Mesenchymal stem cell (in vitro differentiated cells and primary cell): ENCODE measurements at regions not wholly inside any gene's neighbourhood (a gene's known extent, or its start where the extent isn't known, plus 50 kb on each side); places are given as distances from the start of the nearest gene placed in this dataset.

Experiments
- DNase-seq: peaks from one replicate; pipeline ENCODE4 v3.0.0-alpha.2; 2013
- H2AFZ ChIP-seq: one replicate; pipeline ENCODE4 v1.6.1; 2013; ENCODE audit warnings: low read depth, mild to moderate bottlenecking, control low read depth, inconsistent platforms, low read length, moderate library complexity
- H2AK5ac ChIP-seq: 2 replicates; pipeline ENCODE4 v1.6.1; 2013; ENCODE audit warnings: low read length, moderate library complexity, mild to moderate bottlenecking, inconsistent platforms; ENCODE audit not compliant: severe bottlenecking
- H2BK120ac ChIP-seq: one replicate; pipeline ENCODE4 v1.6.1; 2013; ENCODE audit warnings: low read depth, mild to moderate bottlenecking, inconsistent platforms, low read length, moderate library complexity
- H2BK12ac ChIP-seq, 2 experiments: one replicate each; pipeline ENCODE4 v1.6.1; 2013; ENCODE audit warnings: inconsistent platforms in 2 of 2, low read length in 2 of 2, mild to moderate bottlenecking in 2 of 2, moderate library complexity in 2 of 2, control low read depth in 1 of 2
- H2BK15ac ChIP-seq: one replicate; pipeline ENCODE4 v1.6.1; 2013; ENCODE audit warnings: mild to moderate bottlenecking, low read depth, inconsistent platforms; ENCODE audit not compliant: poor library complexity, severe bottlenecking
- H2BK5ac ChIP-seq: 2 replicates; pipeline ENCODE4 v1.6.1; 2013; ENCODE audit warnings: low read depth, mild to moderate bottlenecking, low read length, control low read depth, inconsistent platforms; ENCODE audit not compliant: poor library complexity, severe bottlenecking
- H3K14ac ChIP-seq, 2 experiments: one replicate each; pipeline ENCODE4 v1.6.1; 2013; ENCODE audit warnings: inconsistent platforms in 2 of 2, low read length in 2 of 2, control low read depth in 1 of 2, mild to moderate bottlenecking in 1 of 2, moderate library complexity in 1 of 2
- H3K18ac ChIP-seq, 2 experiments: one replicate each; pipeline ENCODE4 v1.6.1; 2013; ENCODE audit warnings: inconsistent platforms in 2 of 2, low read length in 2 of 2, control low read depth in 1 of 2, low read depth in 1 of 2, mild to moderate bottlenecking in 1 of 2
- H3K23ac ChIP-seq, 2 experiments: one replicate each; pipeline ENCODE4 v1.6.1; 2013; ENCODE audit warnings: inconsistent platforms in 2 of 2, low read length in 2 of 2, mild to moderate bottlenecking in 2 of 2, moderate library complexity in 2 of 2, control low read depth in 1 of 2
- H3K27ac ChIP-seq: 2 replicates; pipeline ENCODE4 v1.5.1; 2013; ENCODE audit warnings: mild to moderate bottlenecking, moderate library complexity, low read length, control low read depth, inconsistent platforms; ENCODE audit not compliant: poor library complexity, severe bottlenecking
- H3K27me3 ChIP-seq, 2 experiments: 2 replicates each; pipeline versions ENCODE4 v1.6.1 to v1.7.0; 2013; ENCODE audit warnings: low read length in 2 of 2, mild to moderate bottlenecking in 2 of 2, moderate library complexity in 2 of 2, control low read depth in 1 of 2, inconsistent platforms in 1 of 2; ENCODE audit not compliant: control insufficient read depth in 1 of 2, insufficient read depth in 1 of 2
- H3K36me3 ChIP-seq, 2 experiments: 2 replicates each; pipeline versions ENCODE4 v1.6.1 to v1.7.0; 2013; ENCODE audit warnings: low read length in 2 of 2, control low read depth in 1 of 2, inconsistent platforms in 1 of 2, low read depth in 1 of 2, mild to moderate bottlenecking in 1 of 2; ENCODE audit not compliant: insufficient read depth in 2 of 2, control insufficient read depth in 1 of 2
- H3K4ac ChIP-seq, 2 experiments: one replicate each; pipeline ENCODE4 v1.6.1; 2013; ENCODE audit warnings: inconsistent platforms in 2 of 2, low read length in 2 of 2, mild to moderate bottlenecking in 2 of 2, moderate library complexity in 2 of 2, control low read depth in 1 of 2, low read depth in 1 of 2
- H3K4me1 ChIP-seq: 2 replicates; pipeline ENCODE4 v1.6.1; 2013; ENCODE audit warnings: low read depth, low read length, control low read depth; ENCODE audit not compliant: control insufficient read depth, insufficient read depth
- H3K4me2 ChIP-seq: 2 replicates; pipeline ENCODE4 v1.6.1; 2013; ENCODE audit warnings: low read length, mild to moderate bottlenecking, inconsistent platforms; ENCODE audit not compliant: poor library complexity, severe bottlenecking
- H3K4me3 ChIP-seq, 2 experiments: 2 replicates each; pipeline versions ENCODE4 v1.5.1 to v1.7.0; 2013; ENCODE audit warnings: low read length in 2 of 2, mild to moderate bottlenecking in 2 of 2, control low read depth in 1 of 2, low read depth in 1 of 2; ENCODE audit not compliant: insufficient read depth in 1 of 2
- H3K79me1 ChIP-seq: replicated peaks from 2 replicates; pipeline ENCODE4 v1.6.1; 2013; ENCODE audit warnings: mild to moderate bottlenecking, control low read depth, low read length, inconsistent platforms; ENCODE audit not compliant: poor library complexity, severe bottlenecking
- H3K9ac ChIP-seq: 2 replicates; pipeline ENCODE4 v1.7.0; 2013; ENCODE audit warnings: mild to moderate bottlenecking, low read length, moderate library complexity
- H3K9me3 ChIP-seq: 2 replicates; pipeline ENCODE4 v1.7.0; 2013; ENCODE audit warnings: mild to moderate bottlenecking, low read length; ENCODE audit not compliant: control insufficient read depth
- H4K8ac ChIP-seq: one replicate; pipeline ENCODE4 v1.6.1; 2013; ENCODE audit warnings: inconsistent platforms, mild to moderate bottlenecking, low read length, moderate library complexity
- H4K91ac ChIP-seq: one replicate; pipeline ENCODE4 v1.6.1; 2013; ENCODE audit warnings: mild to moderate bottlenecking, low read length, inconsistent platforms
- WGBS: methylation state at CpG from one replicate; pipeline ENCODE4 v1.1.7; 2013; ENCODE audit warnings: mixed read lengths; 5-methylcytosine and 5-hydroxymethylcytosine counted together

DNA sequence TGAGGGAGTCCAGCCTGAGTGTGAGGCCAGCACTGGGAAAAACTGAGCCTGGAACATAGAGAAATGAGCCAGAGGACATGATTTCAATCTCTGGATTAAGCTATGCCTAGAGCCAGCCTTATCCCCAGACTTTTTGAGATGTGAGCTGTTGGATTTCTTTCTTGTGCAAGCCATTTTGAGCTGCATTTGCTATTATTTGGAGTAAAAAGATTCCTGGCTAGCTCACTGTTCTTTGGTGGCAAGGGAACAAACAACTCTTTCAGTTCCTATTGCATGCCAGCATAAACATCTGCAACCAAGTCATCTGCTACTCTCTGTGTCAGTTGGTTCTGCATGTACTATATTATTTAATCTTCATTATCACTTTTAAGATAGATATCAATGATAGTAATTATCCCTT lies 70.1 kb upstream of the MAN2A1 start:
- no peak for DNase-seq
- Histone ChIP-seq H3K27me3 (peaks cover 10 to 13% of the 10 kb centered on the region in 2 experiments), H2AK5ac (no peak overlapping the region), H3K14ac (peak overlapping the region in 1 of 2 experiments; percentile 15), H3K9ac (no peak overlapping the region), H3K4me3 (no peak overlapping the region), H3K4me2 (no peak overlapping the region), H3K4me1 (no peaks in the 10 kb centered on the region), H3K27ac (no peak overlapping the region), H2BK120ac (no peak overlapping the region), H2BK15ac (no peak overlapping the region), H3K4ac (no peak overlapping the region), H2BK5ac (no peak overlapping the region), H2AFZ (no peak overlapping the region), H4K91ac (no peak overlapping the region), H3K36me3 (no peaks in the 10 kb centered on the region), H3K79me1 (no peaks in the 10 kb centered on the region), H3K9me3 (no peaks in the 10 kb centered on the region), H3K23ac (no peak overlapping the region), H2BK12ac (no peak overlapping the region), H4K8ac (no peak overlapping the region), H3K18ac (no peak overlapping the region)

DNA sequence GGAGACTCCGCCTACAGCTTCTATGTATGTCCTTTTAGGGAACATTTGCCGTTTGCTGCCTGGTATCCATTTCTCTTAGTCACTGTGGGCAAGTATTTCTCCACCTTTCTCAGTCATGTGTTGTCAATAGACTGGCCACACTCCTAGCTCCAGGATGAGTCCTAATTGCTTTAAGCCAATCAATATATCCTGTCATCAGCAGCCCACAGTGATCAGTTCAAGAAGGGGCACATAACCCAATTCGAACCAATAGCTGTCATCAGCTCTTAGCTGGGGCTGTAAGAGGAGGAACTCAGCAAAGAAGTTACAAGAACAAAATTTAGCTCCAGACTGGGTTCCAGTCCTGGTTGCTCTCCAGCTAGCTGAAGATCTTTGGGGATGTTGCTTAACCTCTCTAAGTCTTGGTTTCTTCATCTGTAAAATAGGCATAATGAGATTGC lies 70.7 kb upstream of the MAN2A1 start:
- Histone ChIP-seq H3K27me3 (peaks cover 10 to 13% of the 10 kb centered on the region in 2 experiments), H3K4me1 (no peaks in the 10 kb centered on the region), H3K9ac (no peak overlapping the region), H2BK120ac (no peak overlapping the region), H4K8ac (no peak overlapping the region), H3K18ac (no peak overlapping the region), H3K36me3 (no peaks in the 10 kb centered on the region), H3K79me1 (no peaks in the 10 kb centered on the region), H2BK15ac (no peak overlapping the region), H2BK5ac (no peak overlapping the region), H4K91ac (no peak overlapping the region), H3K9me3 (no peaks in the 10 kb centered on the region), H3K4ac (no peak overlapping the region), H2BK12ac (no peak overlapping the region), H2AK5ac (no peak overlapping the region), H3K27ac (no peak overlapping the region), H3K14ac (no peak overlapping the region), H3K4me3 (no peak overlapping the region), H2AFZ (no peak overlapping the region), H3K23ac (no peak overlapping the region), H3K4me2 (no peak overlapping the region)
- DNase-seq = no peak
- WGBS = 79% methylated on average over 3 of the region's 3 CpGs

DNA sequence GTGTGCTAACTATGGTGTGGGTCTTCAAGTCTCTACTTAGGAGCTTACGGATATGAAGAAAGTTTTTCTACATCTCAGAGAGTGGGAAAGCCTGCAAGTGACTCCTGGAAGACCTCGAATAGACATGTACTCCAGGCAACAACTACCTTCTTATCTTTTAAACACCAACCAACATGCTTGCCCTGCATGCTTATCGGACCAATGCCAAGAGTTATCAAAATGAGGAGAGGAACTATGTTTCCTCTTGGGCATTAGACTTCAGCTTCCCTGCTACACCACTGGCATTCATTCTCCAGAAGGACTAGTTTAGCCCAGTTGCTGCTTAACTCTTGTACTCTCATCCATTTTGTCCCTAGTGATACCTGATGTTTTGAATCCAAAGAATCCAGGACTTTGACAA lies 74.7 kb upstream of the MAN2A1 start:
- 100% methylated on average over 2 of the region's 3 CpGs for WGBS
- Histone ChIP-seq H2BK5ac (no peak overlapping the region), H3K9me3 (no peaks in the 10 kb centered on the region), H3K4ac (no peak overlapping the region), H3K4me1 (no peaks in the 10 kb centered on the region), H2AFZ (no peak overlapping the region), H2BK15ac (no peak overlapping the region), H2AK5ac (no peak overlapping the region), H4K8ac (no peak overlapping the region), H2BK12ac (no peak overlapping the region), H3K79me1 (no peaks in the 10 kb centered on the region), H3K23ac (no peak overlapping the region), H3K36me3 (no peaks in the 10 kb centered on the region), H3K27ac (no peak overlapping the region), H3K18ac (no peak overlapping the region), H3K4me3 (no peak overlapping the region), H3K14ac (no peak overlapping the region), H3K4me2 (no peak overlapping the region), H3K27me3 (peaks cover 10 to 13% of the 10 kb centered on the region in 2 experiments), H4K91ac (no peak overlapping the region), H2BK120ac (no peak overlapping the region), H3K9ac (no peak overlapping the region)
- no peak for DNase-seq

DNA sequence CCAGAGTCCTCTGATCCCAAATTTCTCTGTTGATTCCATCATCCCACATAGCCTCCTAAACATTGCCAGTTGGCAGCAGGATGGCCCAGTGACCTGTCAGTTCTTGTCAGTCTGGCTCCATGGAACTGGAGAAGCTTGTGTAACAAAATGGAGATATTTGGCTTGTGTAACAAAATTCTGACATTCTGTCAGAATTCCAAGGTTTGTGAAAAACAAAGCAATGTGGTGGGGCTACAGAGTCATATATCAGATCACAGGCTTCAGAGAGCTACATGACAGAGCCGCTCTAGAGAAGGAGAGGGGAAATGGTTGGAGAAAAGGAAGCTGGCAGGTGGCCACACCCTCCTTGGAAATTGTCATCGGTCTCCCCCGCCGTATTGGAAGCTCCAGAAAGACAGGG lies 75.4 kb upstream of the MAN2A1 start:
- H3K4me3 ChIP-seq = no peak overlapping the region
- 100% methylated on average over 1 of the region's 4 CpGs for WGBS

More for the DNA sequence above, 75.4 kb upstream of the MAN2A1 start:
- no peak overlapping the region for H2AK5ac ChIP-seq
- H2BK5ac ChIP-seq = no peak overlapping the region
- H2AFZ ChIP-seq = no peak overlapping the region
- H3K27ac ChIP-seq = no peak overlapping the region
- H3K4ac ChIP-seq = no peak overlapping the region
- H2BK15ac ChIP-seq = no peak overlapping the region
- H3K4me2 ChIP-seq = no peak overlapping the region
- H3K9me3 ChIP-seq = no peaks in the 10 kb centered on the region
- H3K14ac ChIP-seq = no peak overlapping the region
- no peaks in the 10 kb centered on the region for H3K79me1 ChIP-seq
- peaks cover 7 to 13% of the 10 kb centered on the region in 2 experiments for H3K27me3 ChIP-seq
- no peak overlapping the region for H2BK12ac ChIP-seq
- H3K9ac ChIP-seq = no peak overlapping the region
- H4K8ac ChIP-seq = no peak overlapping the region
- DNase-seq = no peak
- H4K91ac ChIP-seq = no peak overlapping the region
- H3K36me3 ChIP-seq = no peaks in the 10 kb centered on the region
- H3K23ac ChIP-seq = no peak overlapping the region
- H3K18ac ChIP-seq = no peak overlapping the region
- H3K4me1 ChIP-seq = no peaks in the 10 kb centered on the region
- H2BK120ac ChIP-seq = no peak overlapping the region
